HepG2 (cell line): ENCODE measurements at regions not wholly inside any gene's neighbourhood (a gene's known extent, or its start where the extent isn't known, plus 50 kb on each side); places are given as distances from the start of the nearest gene placed in this dataset.

Experiments
- ATAC-seq: fragments of 200-7000 bp; cut with Tn5 transposase; 3 replicates; pipeline ENCODE4 v1.9.1; 2020; ENCODE audit warnings: mild to moderate bottlenecking, moderate library complexity
- BruUV-seq: library from RNA; stranded (reverse); fragments of 400-500 nt; replicated peaks from 2 replicates; lab custom pipeline; 2021; lab: Mats Ljungman, UMichigan
- CTCF ChIA-PET: fragments of 300-600 bp; formaldehyde crosslinking; extraction: SDS; loops from one replicate; lab custom pipeline; 2021; ENCODE audit warnings: low total read pairs, inconsistent platforms, low intra/inter-chr PET ratio; lab: Yijun Ruan, JAX
- POLR2A ChIA-PET: fragments of 350-600 bp; sonication (Branson Sonifier 250); formaldehyde crosslinking; loops from one replicate; lab custom pipeline; 2020; ENCODE audit warnings: antibody characterized with exemption, inconsistent platforms; lab: Yijun Ruan, JAX
- DNase-seq: peaks from one replicate; pipeline ENCODE4 v3.0.0-alpha.2; 2015; ENCODE audit warnings: low spot score
- FAIRE-seq: peaks from 3 replicates; lab custom pipeline; 2011; peaks lifted over from hg19 to GRCh38; lab: Jason Lieb, UNC
- H2AFZ ChIP-seq: one replicate; pipeline ENCODE4 v1.6.1; 2011; ENCODE audit warnings: low read length, inconsistent platforms
- H3K27ac ChIP-seq: fragments of 300-600 bp; 3 replicates; pipeline ENCODE4 v1.8.0; 2011; ENCODE audit warnings: mixed run types, mild to moderate bottlenecking, mixed read lengths, low read length, inconsistent platforms; ENCODE audit not compliant: insufficient read depth; ENCODE audit errors: extremely low read length
- H3K27me3 ChIP-seq, 2 experiments: fragments of 200-600 bp in 1 of 2; 2 replicates in 1 of 2; 3 replicates in 1 of 2; pipeline versions ENCODE4 v1.6.0 to v1.8.0; 2011; ENCODE audit warnings: low read length in 2 of 2, mild to moderate bottlenecking in 2 of 2, moderate library complexity in 2 of 2, inconsistent platforms in 1 of 2; ENCODE audit not compliant: insufficient read depth in 2 of 2, control insufficient read depth in 1 of 2
- H3K36me3 ChIP-seq, 2 experiments: fragments of 200-600 bp in 1 of 2; replicated peaks in 1 of 2; 2 replicates in 1 of 2; 3 replicates in 1 of 2; pipeline versions ENCODE4 v1.5.1 to v1.8.0; 2011; ENCODE audit warnings: low read length in 2 of 2, inconsistent platforms in 1 of 2; ENCODE audit not compliant: insufficient read depth in 2 of 2, control insufficient read depth in 1 of 2
- H3K4me1 ChIP-seq: 2 replicates; pipeline ENCODE4 v1.5.1; 2012; ENCODE audit warnings: low read length, inconsistent platforms; ENCODE audit not compliant: insufficient read depth
- H3K4me2 ChIP-seq: 2 replicates; pipeline ENCODE4 v1.6.0; 2011; ENCODE audit warnings: low read depth, low read length, inconsistent platforms
- H3K4me3 ChIP-seq, 3 experiments: fragments of 200-600 bp in 1 of 3; sonication (generic), shearing (Covaris generic) in 1 of 3; replicated peaks in 1 of 3; 2 replicates each; pipeline ENCODE4 v1.5.1; 2011 to 2016; ENCODE audit warnings: low read length in 3 of 3, inconsistent platforms in 2 of 3, low read depth in 2 of 3, mild to moderate bottlenecking in 2 of 3, control low read depth in 1 of 3, mixed read lengths in 1 of 3; ENCODE audit not compliant: insufficient read depth in 1 of 3
- H3K79me2 ChIP-seq: one replicate; pipeline ENCODE4 v1.6.1; 2011; ENCODE audit warnings: low read length, inconsistent platforms; ENCODE audit not compliant: insufficient read depth
- H3K9ac ChIP-seq: 2 replicates; pipeline ENCODE4 v1.6.0; 2011; ENCODE audit warnings: mild to moderate bottlenecking, low read depth, low read length, inconsistent platforms; ENCODE audit not compliant: insufficient read depth
- H3K9me3 ChIP-seq: 2 replicates; pipeline ENCODE4 v1.5.1; 2012; ENCODE audit warnings: mild to moderate bottlenecking, low read length
- H4K20me1 ChIP-seq: 2 replicates; pipeline ENCODE4 v1.6.0; 2011; ENCODE audit warnings: inconsistent platforms, mild to moderate bottlenecking, low read length, moderate library complexity; ENCODE audit not compliant: insufficient read depth
- ARID5B ChIP-seq: IDR thresholded peaks from 2 replicates; pipeline ENCODE4 v1.4.0; 2020; ENCODE audit warnings: mild to moderate bottlenecking, missing genetic modification reagents
- BCL3 ChIP-seq: sonication (generic); formaldehyde crosslinking; IDR thresholded peaks from 2 replicates; pipeline ENCODE4 v1.5.1; 2020; ENCODE audit warnings: mild to moderate bottlenecking, missing genetic modification reagents, moderate library complexity
- BCL6 ChIP-seq: IDR thresholded peaks from 2 replicates; pipeline ENCODE4 v1.6.1; 2016; ENCODE audit warnings: missing genetic modification reagents, missing compliant biosample characterization
- ZNF256 ChIP-seq: sonication (generic); formaldehyde crosslinking; conservative IDR thresholded peaks from 2 replicates; pipeline ENCODE4 v1.4.0; 2020; ENCODE audit warnings: missing genetic modification reagents
- ZNF644 ChIP-seq: IDR thresholded peaks from 2 replicates; pipeline ENCODE4 v1.6.1; 2016; ENCODE audit warnings: low read depth
- WGBS: methylation state at CpG from one replicate; pipeline ENCODE4 v1.1.6; 2017; ENCODE audit warnings: low lambda C conversion rate; 5-methylcytosine and 5-hydroxymethylcytosine counted together
- in situ Hi-C: cut with HindIII; loops from 2 replicates; pipeline ENCODE4 v1.10.0; 2017; ENCODE audit warnings: low pct_unique_long_range_greater_than_20kb; ENCODE audit not compliant: extremely low pct_ligation_motif_present
- intact Hi-C: fragments of 100-400 bp; cut with micrococcal nuclease; formaldehyde crosslinking; loops from one replicate; pipeline ENCODE4 v1.10.0; 2022; ENCODE audit not compliant: unreplicated experiment
- TF ChIP-seq, protein P1 (sequence below): sonication (generic); formaldehyde crosslinking; IDR thresholded peaks from 2 replicates; pipeline ENCODE4 v1.5.1; 2020; ENCODE audit warnings: mild to moderate bottlenecking, missing genetic modification reagents, moderate library complexity
- TF ChIP-seq, protein P2 (sequence below): sonication (generic); formaldehyde crosslinking; IDR thresholded peaks from 2 replicates; pipeline ENCODE4 v1.5.0; 2020; ENCODE audit warnings: missing genetic modification reagents, mild to moderate bottlenecking, borderline replicate concordance
- TF ChIP-seq, protein P3 (sequence below): sonication (generic); formaldehyde crosslinking; IDR thresholded peaks from 2 replicates; pipeline ENCODE4 v1.4.0; 2020; ENCODE audit warnings: mild to moderate bottlenecking, missing genetic modification reagents

DNA sequence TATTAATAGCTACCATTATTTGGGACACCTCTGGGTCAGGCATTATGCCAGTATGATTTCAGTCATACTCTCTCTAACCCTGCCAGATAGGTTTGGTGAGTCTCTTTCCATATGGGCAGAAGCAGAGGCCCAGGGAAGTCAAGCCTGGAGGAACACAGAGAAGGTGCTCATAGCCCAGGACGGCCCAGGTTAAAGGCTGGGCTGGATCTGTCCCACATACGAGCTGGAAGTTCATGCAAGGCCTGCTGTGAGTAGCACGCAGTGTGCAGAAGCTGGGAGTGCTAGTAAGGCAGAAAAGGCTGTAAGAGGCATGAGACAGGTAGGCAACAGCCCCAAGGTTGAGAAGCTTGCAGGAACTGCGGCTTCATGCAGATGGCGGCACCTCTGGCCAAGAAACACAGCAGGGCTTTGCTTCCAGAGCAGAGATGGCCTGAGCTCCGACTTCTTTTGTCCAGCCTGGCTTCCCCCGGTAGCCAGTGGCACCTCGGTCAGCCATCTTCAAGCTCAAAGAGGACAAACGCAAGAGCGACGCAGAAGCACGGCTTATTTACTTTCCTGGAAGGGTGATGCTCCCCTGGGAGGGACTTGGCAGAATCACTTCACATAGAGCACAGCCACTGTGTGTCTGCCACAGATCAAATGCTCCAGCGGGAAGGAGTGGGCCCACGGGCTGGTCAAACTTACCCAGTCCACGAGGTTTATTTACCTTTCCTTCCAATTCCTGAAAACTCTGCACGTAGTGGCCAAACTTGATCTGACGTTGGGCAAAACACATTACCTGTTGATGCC is 58.5 kb upstream of the MAP4K4 start (continued):
- TF ChIP-seq, protein P1, sequence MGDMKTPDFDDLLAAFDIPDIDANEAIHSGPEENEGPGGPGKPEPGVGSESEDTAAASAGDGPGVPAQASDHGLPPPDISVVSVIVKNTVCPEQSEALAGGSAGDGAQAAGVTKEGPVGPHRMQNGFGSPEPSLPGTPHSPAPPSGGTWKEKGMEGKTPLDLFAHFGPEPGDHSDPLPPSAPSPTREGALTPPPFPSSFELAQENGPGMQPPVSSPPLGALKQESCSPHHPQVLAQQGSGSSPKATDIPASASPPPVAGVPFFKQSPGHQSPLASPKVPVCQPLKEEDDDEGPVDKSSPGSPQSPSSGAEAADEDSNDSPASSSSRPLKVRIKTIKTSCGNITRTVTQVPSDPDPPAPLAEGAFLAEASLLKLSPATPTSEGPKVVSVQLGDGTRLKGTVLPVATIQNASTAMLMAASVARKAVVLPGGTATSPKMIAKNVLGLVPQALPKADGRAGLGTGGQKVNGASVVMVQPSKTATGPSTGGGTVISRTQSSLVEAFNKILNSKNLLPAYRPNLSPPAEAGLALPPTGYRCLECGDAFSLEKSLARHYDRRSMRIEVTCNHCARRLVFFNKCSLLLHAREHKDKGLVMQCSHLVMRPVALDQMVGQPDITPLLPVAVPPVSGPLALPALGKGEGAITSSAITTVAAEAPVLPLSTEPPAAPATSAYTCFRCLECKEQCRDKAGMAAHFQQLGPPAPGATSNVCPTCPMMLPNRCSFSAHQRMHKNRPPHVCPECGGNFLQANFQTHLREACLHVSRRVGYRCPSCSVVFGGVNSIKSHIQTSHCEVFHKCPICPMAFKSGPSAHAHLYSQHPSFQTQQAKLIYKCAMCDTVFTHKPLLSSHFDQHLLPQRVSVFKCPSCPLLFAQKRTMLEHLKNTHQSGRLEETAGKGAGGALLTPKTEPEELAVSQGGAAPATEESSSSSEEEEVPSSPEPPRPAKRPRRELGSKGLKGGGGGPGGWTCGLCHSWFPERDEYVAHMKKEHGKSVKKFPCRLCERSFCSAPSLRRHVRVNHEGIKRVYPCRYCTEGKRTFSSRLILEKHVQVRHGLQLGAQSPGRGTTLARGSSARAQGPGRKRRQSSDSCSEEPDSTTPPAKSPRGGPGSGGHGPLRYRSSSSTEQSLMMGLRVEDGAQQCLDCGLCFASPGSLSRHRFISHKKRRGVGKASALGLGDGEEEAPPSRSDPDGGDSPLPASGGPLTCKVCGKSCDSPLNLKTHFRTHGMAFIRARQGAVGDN (CRISPR knock-in tag), result peak; percentile 38
- TF ChIP-seq ZNF644 (peak; percentile 28; the same call in 1 of the 2 replicates), BCL6 (CRISPR knock-in tag) (peak; percentile 50; the same call in 1 of the 2 replicates)
- TF ChIP-seq, protein P2, sequence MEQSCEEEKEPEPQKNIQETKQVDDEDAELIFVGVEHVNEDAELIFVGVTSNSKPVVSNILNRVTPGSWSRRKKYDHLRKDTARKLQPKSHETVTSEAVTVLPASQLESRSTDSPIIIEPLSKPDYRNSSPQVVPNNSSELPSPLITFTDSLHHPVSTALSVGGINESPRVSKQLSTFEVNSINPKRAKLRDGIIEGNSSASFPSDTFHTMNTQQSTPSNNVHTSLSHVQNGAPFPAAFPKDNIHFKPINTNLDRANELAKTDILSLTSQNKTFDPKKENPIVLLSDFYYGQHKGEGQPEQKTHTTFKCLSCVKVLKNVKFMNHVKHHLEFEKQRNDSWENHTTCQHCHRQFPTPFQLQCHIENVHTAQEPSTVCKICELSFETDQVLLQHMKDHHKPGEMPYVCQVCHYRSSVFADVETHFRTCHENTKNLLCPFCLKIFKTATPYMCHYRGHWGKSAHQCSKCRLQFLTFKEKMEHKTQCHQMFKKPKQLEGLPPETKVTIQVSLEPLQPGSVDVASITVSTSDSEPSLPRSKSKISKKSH, result peak; percentile 18; the same call in 1 of the 2 replicates
- TF ChIP-seq, all 625 proteins: peak for 14

DNA sequence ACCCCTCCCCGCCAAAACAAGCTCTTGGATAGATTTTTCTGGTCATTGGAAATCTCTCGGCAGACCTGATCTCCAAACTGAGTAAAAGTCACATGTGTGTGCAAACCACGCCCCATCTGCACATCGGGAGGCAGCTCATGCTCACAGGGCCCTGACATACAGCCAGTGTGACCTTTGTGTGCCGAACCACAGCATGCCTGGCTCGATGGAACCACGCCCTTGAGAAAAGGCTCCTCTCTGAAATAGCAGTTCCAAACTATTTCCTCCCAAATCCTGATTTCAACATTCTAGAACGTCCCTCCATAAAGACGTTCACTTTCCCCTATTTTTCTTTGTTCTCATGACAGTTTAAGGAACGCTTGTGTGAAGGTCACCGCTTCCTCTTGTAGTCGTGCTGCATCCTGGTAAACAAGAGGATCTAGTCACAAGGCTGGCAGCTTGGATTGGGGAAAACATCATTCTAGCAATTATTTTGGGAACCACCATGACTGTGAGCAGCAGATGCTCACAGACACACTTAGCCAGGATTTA is 59.3 kb upstream of the MAP4K4 start:
- H3K4me1 ChIP-seq, result peaks cover 25% of the 10 kb centered on the region
- H3K27me3 ChIP-seq, result no peaks in the 10 kb centered on the region
- no TSS peak for BruUV-seq
- CTCF ChIA-PET, result no interaction called here
- POLR2A ChIA-PET, result interaction anchor here (0.8 to 2.1 kb wide), 4 partner anchors 13 to 59 kb away, joined by 3 to 5 read pairs (median 3); partner anchors contain the start of gene MAP4K4
- FAIRE-seq (no peak), DNase-seq (no peak), ATAC-seq (peak; percentile 51)
- H2AFZ ChIP-seq, result no peak overlapping the region
- no peak overlapping the region for H3K9ac ChIP-seq
- H3K4me3 ChIP-seq, result no peak overlapping the region
- H3K79me2 ChIP-seq, result no peaks in the 10 kb centered on the region
- no peaks in the 10 kb centered on the region for H3K9me3 ChIP-seq
- intact Hi-C loops (no loop called here), in situ Hi-C loops (no loop called here)
- H3K27ac ChIP-seq, result no peak overlapping the region
- WGBS, result 41% methylated on average over 12 of the region's 12 CpGs
- H4K20me1 ChIP-seq, result no peaks in the 10 kb centered on the region
- H3K4me2 ChIP-seq, result peak overlapping the region; percentile 54
- no peaks in the 10 kb centered on the region for H3K36me3 ChIP-seq
- TF ChIP-seq ZNF256 (no peak), BCL3 (CRISPR knock-in tag) (no peak), ARID5B (0 out of 2 replicates have a peak, but pooled peaks have one; percentile 23)
- TF ChIP-seq, protein P3, sequence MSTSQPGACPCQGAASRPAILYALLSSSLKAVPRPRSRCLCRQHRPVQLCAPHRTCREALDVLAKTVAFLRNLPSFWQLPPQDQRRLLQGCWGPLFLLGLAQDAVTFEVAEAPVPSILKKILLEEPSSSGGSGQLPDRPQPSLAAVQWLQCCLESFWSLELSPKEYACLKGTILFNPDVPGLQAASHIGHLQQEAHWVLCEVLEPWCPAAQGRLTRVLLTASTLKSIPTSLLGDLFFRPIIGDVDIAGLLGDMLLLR (CRISPR knock-in tag), result no peak
